ENCODE measurements at regions not wholly inside any gene's neighbourhood (a gene's known extent, or its start where the extent isn't known, plus 50 kb on each side); places are given as distances from the start of the nearest gene placed in this dataset.

- TF ChIP-seq, protein P1, sequence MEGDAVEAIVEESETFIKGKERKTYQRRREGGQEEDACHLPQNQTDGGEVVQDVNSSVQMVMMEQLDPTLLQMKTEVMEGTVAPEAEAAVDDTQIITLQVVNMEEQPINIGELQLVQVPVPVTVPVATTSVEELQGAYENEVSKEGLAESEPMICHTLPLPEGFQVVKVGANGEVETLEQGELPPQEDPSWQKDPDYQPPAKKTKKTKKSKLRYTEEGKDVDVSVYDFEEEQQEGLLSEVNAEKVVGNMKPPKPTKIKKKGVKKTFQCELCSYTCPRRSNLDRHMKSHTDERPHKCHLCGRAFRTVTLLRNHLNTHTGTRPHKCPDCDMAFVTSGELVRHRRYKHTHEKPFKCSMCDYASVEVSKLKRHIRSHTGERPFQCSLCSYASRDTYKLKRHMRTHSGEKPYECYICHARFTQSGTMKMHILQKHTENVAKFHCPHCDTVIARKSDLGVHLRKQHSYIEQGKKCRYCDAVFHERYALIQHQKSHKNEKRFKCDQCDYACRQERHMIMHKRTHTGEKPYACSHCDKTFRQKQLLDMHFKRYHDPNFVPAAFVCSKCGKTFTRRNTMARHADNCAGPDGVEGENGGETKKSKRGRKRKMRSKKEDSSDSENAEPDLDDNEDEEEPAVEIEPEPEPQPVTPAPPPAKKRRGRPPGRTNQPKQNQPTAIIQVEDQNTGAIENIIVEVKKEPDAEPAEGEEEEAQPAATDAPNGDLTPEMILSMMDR (IDR thresholded peaks at IDR 0.05), result no peak
- TF ChIP-seq JUN (CRISPR knock-in tag; IDR thresholded peaks at IDR 0.05) (no peak), ESRRA (CRISPR knock-in tag; IDR thresholded peaks at IDR 0.05; ENCODE audit: borderline replicate concordance) (no peak), SP1 (CRISPR knock-in tag; conservative IDR thresholded peaks at IDR 0.05) (no peak), SMAD3 (CRISPR knock-in tag; IDR thresholded peaks at IDR 0.05; ENCODE audit: borderline replicate concordance) (no peak), MXD4 (CRISPR knock-in tag; IDR thresholded peaks at IDR 0.05; ENCODE audit: borderline replicate concordance) (no peak), NR2C2 (CRISPR knock-in tag; IDR thresholded peaks at IDR 0.05) (no peak), USF2 (CRISPR knock-in tag; IDR thresholded peaks at IDR 0.05) (no peak)
- TF ChIP-seq, protein P2, sequence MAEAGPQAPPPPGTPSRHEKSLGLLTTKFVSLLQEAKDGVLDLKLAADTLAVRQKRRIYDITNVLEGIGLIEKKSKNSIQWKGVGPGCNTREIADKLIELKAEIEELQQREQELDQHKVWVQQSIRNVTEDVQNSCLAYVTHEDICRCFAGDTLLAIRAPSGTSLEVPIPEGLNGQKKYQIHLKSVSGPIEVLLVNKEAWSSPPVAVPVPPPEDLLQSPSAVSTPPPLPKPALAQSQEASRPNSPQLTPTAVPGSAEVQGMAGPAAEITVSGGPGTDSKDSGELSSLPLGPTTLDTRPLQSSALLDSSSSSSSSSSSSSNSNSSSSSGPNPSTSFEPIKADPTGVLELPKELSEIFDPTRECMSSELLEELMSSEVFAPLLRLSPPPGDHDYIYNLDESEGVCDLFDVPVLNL (CRISPR knock-in tag; IDR thresholded peaks at IDR 0.05; ENCODE audit: borderline replicate concordance, low read depth), result no peak
- TF ChIP-seq, protein P3, sequence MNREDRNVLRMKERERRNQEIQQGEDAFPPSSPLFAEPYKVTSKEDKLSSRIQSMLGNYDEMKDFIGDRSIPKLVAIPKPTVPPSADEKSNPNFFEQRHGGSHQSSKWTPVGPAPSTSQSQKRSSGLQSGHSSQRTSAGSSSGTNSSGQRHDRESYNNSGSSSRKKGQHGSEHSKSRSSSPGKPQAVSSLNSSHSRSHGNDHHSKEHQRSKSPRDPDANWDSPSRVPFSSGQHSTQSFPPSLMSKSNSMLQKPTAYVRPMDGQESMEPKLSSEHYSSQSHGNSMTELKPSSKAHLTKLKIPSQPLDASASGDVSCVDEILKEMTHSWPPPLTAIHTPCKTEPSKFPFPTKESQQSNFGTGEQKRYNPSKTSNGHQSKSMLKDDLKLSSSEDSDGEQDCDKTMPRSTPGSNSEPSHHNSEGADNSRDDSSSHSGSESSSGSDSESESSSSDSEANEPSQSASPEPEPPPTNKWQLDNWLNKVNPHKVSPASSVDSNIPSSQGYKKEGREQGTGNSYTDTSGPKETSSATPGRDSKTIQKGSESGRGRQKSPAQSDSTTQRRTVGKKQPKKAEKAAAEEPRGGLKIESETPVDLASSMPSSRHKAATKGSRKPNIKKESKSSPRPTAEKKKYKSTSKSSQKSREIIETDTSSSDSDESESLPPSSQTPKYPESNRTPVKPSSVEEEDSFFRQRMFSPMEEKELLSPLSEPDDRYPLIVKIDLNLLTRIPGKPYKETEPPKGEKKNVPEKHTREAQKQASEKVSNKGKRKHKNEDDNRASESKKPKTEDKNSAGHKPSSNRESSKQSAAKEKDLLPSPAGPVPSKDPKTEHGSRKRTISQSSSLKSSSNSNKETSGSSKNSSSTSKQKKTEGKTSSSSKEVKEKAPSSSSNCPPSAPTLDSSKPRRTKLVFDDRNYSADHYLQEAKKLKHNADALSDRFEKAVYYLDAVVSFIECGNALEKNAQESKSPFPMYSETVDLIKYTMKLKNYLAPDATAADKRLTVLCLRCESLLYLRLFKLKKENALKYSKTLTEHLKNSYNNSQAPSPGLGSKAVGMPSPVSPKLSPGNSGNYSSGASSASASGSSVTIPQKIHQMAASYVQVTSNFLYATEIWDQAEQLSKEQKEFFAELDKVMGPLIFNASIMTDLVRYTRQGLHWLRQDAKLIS (CRISPR knock-in tag; IDR thresholded peaks at IDR 0.05; ENCODE audit: borderline replicate concordance), result no peak
- TF ChIP-seq, protein P4, sequence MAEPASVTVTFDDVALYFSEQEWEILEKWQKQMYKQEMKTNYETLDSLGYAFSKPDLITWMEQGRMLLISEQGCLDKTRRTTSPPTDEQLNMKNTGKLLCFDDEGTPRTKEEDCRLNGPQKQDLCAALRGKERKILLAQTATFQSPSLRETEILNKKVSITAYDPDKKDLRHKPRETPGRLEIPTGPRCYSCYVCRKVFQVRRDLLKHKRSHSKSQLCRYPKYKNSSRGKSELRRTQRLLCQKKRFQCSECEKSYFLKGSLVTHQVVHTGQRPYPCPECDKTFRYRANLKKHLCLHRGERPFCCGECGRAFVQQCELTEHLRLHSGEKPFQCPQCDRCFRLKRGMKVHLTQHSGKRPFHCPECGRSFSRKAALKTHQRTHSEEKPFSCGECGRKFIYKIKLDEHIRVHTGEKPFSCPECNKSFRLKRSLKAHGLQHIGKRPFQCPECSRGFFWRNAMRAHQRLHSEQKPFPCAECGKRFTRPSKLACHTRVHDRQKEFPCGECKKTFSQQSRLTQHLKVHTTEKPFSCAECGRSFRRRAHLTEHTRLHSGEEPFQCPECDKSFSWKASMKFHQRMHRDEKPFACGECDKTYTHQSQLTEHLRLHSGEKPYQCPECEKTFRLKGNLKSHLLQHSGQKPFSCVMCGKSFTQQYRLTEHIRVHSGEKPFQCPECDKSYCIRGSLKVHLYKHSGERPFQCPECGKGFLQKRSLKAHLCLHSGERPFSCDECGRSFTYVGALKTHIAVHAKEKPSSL (CRISPR knock-in tag; conservative IDR thresholded peaks at IDR 0.05), result no peak
Measured at GRCh38 chr3:180252683-180253082, 215.9 kb upstream of the PEX5L start.

All from WTC11 (cell line).